Right lung (tissue), 2 donors: ENCODE measurements at regions not wholly inside any gene's neighbourhood (a gene's known extent, or its start where the extent isn't known, plus 50 kb on each side); places are given as distances from the start of the nearest gene placed in this dataset.
"Not testable (repeated sequence)": the region's sequence is repeated elsewhere in the genome, so short reads cannot be mapped to it uniquely, and the experiment has no call there.

ENCODE experiments used
- DNase-seq, 2 donors: peaks; one replicate each; pipeline ENCODE4 v3.0.0-alpha.2; 2013

DNA sequence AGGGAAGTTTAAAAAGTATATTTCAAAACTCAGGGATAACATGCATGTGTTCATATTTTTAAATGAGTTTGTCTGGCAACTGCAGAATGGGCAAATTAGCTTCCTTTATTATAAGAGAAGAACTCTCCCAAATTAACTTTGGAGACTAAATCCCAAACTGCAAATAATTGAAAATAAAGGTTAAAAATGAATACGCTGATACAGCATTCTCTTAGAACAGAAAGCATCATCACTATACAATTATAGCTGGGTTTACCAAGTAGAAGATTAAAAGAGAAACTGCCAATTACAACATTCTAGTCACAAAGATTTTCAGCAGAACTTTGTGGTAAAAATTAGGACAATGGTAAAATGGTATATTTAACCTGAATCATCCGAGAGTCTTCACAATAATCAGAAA, 73.3 kb downstream of the OLFM4 start:
- DNase-seq = no peak

DNA sequence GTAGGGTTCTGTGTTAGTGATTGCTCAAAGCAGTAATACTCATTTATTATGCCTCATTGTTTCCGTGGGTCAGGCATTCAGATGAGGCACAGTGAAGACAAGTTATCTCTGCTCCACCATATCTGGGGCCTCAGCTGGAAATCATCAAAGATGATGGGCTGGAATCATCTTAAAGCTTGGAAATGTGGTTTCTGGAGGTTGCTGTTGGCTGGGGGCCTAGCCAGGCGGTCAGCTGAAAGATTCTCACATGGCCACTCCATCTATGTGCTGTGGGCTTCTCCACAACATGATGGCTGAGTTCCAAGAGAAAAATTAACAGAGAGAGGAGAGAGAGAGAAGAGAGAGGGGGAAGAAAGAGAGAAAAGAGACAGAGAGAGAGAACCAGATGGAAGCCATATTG, 75.5 kb downstream of the OLFM4 start:
- DNase-seq = no peak

DNA sequence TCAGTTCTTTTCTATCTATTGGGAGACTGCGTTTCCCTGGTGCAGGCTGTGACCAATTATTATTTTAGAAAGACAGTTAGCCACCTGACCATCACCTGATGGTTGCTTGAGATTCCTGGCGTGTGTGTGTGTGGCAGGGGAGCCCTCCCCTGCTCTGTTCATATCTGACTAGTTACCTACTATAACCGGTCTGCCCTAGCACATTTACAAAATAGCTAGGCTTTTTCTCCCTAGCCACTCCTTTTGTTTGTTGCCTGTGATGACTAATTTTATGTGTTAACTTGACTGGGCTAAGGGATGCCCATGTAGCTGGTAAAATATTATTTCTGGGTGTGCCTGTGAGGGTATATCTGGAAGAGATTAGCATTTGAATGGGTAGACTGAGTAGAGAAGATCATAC, 76.9 kb downstream of the OLFM4 start:
- no peak for DNase-seq

DNA sequence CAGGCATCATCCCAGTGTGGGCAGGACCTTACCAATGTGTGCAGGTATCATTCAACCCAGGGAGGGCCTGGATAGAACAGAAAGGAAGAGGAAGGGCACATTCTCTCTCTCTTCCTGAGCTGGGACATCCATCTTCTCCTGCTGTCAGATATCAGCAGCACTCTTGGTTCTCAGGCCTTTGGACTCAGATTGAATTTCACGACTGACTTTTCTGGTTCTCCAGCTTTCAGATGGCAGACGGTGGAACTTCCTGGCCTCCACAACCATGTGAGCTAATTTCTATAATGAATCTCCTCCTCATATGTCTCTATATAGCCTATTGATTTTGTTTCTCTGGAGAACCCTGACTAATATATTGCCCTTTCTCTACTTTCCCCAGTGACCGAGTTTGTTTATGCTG, 77.3 kb downstream of the OLFM4 start:
- no peak for DNase-seq

DNA sequence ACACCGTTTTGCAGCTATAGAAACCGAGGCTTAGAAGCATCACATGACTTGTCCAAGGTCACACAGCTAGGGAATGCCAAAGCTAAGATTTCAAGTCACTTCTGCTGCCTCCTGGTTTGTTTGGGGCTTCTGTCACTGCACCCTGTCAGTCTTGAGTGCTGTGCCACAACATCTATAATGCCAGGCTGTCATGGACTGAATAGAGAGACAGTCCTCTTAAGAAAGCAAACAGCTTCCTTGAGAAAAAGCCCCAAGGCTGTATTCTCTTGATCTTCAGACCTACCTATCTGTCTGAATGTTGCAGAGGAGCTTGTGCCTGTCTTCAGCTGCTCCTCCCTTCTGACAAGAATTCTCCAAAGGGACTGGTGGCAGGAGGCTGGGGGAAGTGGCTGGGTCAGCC, 81.6 kb downstream of the OLFM4 start:
- DNase-seq = no peak

DNA sequence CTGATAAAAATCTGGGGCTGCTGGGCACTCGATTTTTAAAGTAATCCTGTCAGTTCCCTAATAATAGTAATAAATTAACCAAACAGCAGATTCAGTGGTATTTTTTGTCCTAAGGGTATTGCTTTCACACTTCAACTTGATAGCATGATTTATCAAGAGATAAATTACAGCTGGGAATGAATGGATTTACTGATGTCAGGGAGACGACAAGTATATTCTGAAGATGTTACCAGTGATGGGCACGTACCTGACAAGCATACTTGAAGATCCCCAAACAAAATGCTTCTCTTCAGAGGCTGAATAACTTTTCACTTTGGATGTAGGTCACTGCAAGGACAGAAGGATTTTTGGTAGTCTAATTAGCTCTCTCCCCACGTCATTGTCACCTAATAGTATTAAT, 82.0 kb downstream of the OLFM4 start:
- DNase-seq = no peak

DNA sequence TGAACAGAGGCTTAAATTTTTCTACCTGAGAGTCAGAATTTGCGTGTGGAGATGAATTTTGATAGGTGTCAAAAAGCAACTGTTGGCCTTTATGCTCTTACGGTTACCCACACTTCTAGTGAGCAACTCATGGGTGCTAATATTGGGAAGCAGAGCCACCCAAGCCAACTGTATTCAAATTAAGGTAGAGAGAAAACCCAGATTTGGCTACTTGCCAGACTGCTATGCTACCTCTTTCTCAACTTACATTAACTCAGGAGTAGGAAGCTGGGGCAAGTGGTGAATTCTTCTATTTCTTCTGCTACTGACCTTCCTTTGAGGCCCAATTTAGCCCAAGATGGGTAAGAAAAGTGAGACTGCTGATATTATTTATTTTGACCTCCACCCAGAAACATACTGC, 83.9 kb downstream of the OLFM4 start:
- DNase-seq = no peak

DNA sequence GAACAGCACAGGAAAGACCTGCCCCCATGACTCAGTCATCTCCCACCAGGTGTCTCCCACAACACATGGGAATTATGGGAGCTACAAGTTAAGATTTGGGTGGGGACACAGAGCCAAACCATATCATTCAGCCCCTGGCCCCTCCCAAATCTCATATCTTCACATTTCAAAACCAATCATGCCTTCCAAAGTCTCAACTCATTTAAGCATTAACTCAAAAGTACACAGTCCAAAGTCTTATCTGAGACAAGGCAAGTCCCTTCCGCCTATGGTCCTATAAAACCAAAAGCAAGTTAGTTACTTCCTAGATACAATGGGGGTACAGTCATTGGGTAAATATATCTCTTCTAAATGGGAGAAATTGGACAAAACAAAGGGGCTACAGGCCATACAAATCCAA, 88.4 kb downstream of the OLFM4 start:
- DNase-seq = not testable (repeated sequence)

DNA sequence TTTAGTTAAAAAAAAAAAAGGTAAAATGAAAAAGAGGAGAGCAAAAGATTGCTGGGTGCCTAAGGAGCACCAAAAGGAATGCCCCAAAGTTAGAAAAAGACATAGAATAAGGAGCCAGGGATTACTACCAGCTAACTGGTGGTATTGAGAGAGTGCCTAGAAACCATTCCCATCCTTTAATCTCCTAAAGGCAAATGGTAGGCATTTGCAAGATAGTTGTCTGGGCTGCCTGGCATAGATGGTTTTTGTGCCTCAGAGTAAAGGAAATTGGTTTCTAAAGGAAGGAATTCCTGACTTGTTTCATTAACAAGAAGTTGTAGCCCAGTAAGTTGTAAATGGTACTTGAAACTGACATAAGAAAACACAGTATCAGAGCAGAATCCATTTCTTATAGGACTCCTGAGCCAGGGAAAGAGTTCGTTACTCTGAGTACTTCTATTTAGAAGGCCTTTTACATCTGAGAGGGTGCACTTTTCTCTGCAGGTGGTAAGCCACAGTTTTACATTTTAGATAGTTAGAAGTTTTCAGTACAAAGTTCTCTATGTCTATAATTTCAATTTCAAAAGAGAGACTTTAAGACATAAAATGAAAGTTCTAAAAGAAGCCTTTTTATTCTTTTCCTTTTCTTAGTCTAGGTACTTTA, 92.6 kb downstream of the OLFM4 start:
- DNase-seq = no peak

DNA sequence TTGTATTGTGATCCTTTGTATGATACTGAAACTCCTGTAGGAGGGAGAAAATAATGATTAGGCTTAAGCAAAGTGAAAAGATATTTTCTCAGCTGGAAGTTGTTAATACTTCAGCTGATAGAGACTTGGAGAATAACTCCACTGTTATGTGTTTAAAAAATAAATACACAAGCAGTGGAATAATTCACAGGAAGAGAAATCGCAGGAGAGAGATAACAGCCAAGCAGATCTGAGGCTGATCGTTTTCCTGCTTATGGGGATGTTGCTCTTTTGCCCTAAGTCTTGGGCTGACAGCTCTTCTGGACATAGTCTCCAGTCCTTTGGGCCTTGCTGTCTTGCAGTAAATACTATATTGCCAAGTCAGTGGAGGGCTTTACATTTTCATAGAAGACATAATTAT, 93.3 kb downstream of the OLFM4 start:
- DNase-seq = no peak

DNA sequence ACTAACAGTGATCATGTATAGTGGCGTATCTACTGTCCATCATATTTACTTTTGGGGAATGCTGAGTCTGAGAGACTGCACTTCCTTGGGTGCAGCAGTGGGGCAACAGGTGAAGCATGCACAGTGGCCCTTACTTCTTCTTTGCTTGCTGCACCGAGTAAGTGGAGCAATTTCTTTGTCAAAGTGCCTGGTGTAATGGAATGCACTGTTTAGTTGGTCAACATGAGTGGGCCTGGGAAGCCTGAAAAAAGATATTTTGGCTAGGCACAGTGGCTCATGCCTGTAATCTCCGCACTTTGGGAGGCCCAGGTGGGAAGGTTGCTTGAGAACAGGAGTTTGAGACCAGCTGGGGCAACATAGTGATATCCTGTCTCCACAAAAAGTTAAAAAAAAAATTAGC, 94.9 kb downstream of the OLFM4 start:
- no peak for DNase-seq

DNA sequence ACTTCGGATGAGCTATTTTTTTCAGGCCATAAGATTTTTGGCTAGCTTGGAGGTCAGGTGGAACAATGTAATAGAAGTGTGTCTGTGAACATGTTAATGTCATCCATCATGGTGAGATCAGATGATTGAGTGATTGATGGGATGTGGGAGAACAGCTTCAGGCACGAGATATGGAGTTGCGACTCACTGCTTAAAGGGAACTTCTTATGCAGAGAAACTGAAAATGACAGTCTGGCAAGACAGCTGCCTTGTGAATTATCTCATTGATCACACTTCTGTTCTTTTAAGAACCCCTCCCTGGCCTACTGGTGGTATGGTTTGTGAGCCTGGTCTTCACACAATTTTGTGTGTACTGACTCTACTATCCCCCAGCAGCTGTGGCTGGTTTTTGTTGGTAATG, 96.0 kb downstream of the OLFM4 start:
- DNase-seq = no peak

DNA sequence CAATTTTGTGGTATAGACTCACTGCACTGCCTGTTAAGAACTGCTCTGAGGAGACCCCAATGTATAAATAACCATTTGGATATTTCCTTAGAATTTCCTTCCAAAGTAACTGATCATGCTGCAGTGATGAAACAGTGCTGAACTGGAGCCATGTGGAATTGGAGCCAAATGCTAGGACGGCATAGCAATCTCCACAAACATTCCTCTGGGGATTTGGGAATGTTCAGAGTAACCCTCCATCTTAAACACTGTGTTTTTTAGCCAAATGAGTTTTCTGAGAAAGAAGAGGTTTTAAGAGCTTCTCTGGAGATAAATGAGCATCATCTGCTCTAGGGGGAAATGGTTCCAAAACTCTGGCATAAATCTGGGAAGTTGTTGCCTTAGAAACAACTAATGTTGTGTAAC, 98.2 kb downstream of the OLFM4 start:
- DNase-seq = peak; percentile 67 to 70

DNA sequence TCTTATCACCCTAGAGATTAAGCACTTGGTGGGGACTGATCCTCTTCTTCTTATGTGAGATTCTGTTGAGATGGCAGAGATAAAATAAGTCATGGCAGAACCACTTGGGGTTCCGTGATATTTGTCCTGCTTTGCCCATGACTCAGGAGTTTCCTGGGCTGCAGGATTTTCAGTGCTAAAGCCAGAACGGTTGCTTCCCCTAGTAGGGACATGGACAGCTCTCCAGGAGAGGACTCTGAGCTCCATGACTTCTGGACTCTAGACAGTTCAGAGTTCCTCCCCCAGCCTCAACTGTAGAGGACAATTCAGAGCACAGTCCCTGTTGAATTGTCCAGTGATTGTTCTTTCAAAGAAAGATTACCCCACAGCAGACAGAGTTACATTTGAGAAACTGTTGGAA, 98.8 kb downstream of the OLFM4 start:
- no peak for DNase-seq

DNA sequence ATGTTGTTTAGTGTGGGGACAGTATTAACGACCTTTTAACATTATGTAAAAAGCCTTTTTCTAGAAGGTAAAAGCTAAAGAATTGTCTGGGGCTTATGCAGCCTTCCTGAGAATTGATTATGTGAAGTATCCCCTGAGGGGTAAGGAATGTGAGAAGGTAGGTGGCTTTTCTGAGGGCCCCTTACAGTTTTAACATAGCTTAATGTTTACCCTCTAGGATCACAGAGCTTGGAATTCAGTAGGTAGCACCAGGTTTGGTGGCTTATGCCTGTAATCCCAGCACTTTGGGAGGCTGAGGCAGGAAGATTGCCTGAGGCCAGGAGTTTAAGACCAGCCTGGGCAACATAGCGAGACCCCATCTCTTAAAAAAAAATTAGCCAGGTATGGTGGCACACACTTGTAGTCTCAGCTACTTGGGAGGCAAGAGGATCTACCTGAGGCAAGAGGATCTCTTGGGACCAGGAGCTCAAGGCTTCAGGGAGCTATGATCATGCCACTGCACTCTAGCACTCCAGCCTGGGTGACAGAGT, 101.3 kb downstream of the OLFM4 start:
- DNase-seq = no peak

DNA sequence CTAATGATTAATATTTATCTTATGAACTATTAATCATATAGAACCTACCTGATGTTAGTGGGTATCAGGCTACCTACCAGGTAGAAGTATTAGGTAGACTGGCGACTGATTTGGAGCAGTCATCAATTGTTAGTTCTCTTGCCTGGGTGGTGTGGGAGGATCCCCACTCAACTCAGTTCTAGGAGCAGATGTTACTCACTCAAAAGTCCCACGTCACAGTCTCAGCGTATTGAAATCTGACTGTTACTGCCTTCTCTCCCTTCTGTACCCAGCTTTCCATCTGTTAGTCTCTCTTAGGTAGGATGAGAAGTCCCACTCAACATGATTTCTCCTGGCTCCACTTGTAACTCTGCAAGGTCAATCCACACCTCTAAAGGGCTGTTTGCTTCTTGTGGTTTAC, 102.7 kb downstream of the OLFM4 start:
- no peak for DNase-seq

DNA sequence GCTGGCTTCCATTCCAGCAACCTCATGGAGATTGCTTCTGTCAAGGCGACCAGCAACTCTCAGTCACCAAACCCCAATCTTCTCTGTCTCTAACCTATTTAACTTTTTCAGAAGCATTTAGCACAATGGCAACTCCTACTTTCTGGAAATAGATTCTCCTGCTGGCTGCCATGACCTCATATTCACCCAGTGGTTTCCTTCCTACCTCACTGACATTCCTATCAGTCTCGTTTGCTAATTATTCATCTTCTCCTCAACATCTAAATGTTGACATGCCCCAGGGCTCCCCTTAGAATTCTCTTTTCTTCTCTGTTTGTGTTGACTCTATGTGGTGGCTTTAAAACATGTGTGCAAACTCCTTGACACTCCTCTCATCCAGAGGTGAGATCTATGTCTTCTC, 106.7 kb downstream of the OLFM4 start:
- no peak for DNase-seq

DNA sequence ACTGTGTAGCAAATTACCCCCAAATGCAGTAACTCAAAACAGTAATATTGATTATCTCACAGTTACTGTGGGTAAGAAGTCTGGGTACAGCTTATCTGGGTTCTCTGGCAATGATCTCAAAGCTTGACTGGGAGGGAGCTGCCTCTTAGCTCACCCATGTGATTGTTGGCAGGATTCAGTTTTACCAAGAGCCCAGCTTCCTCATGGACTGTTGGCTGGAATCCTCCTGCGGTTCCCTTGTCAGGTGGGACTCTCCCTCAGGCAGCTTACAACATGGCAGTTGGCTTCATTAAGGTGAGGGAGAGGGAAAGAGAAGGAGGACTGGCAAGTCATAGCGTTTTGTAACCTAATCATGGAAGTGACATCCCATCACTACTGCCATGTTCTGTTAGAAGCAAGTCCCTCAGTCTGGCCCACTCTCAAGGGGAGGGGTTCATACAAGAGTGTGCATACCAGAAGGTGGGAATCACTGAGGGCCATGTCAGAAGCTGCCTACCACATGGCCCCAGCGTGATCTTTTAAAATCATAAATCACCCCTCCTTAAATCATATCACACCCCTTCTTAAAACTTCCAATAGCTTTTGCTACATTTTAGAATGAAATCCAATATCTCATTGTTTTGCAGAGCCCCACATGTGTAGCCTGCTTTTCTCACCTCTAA, 108.1 kb downstream of the OLFM4 start:
- no peak for DNase-seq

DNA sequence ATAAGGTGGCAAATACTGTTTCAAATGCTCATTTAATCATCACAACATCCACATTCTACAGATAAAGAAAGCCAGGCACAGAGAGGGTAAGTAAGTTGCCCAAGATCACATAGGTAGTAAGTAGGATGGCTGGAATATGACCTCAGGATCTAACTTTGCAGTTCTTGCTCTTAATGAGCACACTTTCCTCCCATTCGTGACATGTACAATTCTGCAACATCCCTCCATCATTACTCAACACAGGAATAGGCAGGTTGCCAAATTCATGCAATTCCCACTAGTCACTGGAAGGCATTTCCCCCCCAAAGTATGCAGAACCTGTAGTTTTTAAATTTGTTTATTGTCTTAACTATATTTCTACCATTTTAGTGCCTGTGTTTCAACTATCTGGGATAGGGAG, 109.2 kb downstream of the OLFM4 start:
- peak; percentile 31 to 53 for DNase-seq

DNA sequence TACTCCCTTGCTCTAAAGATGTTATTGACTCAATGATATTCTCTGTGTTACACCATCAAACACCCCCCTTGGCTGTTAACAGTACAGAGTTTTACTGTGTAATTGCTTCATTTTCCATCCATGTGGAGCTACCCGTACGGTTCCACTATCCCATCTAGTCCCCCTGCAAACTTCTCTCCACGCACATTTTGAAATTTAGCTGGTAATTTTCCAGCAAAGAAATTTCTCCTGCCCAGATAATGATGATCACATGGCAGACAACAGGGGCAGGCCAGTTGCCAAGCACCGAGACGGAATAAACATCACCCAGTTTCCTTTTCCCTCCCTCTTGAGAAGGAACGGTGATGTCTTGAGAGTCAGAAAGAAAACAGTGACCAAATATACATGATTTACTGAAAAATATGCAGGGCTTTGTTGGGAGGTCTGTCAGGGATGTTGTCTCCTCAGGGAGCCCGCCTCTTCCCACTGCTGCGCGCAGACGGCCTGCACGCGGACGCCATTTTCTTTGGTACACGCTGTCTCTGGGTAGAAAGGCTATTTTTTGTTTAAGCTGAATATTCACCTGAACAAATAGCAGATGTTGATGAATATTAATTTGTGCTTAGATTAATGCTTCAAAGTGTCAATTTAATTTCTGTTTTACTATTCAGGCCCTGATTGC, 109.9 kb downstream of the OLFM4 start:
- DNase-seq = peak; percentile 42 to 58

DNA sequence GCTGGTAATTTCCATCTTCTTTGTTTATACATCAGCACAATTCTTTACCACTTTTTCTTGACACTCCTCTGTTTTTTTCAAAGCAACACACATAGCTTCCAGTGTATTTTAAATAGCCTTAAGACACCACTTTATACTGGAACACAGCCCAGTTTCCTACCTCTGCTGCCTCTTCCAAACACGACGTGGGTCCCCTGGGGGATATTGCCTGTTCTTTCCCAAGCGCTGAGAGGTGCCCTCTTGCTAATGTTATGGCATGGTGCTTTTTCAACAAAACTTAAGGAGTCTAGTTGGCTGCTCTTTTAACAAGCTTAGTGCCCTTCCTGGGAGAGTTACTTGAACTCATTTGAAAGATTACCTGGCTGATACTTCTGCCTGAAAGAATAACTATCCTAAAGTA, 112.7 kb downstream of the OLFM4 start:
- no peak for DNase-seq

DNA sequence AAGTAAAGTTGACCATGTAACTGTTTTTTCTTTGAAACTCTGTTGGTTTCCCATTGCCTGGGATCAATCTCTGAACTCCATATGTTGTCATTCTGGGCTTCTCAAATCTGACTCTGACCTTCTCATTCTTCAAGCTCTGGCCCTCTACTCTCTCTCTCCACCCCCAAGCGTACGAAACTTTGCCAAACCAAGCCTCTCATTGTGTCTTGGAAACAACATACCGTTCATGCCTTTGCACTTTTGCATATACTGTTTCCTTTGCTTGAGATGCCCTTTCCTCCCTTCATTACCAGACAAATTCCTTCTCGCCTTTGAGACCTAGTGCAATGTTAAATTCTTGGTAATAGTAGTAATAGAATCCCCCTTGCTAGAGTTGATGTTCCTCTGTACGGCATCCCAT, 113.7 kb downstream of the OLFM4 start:
- no peak for DNase-seq

DNA sequence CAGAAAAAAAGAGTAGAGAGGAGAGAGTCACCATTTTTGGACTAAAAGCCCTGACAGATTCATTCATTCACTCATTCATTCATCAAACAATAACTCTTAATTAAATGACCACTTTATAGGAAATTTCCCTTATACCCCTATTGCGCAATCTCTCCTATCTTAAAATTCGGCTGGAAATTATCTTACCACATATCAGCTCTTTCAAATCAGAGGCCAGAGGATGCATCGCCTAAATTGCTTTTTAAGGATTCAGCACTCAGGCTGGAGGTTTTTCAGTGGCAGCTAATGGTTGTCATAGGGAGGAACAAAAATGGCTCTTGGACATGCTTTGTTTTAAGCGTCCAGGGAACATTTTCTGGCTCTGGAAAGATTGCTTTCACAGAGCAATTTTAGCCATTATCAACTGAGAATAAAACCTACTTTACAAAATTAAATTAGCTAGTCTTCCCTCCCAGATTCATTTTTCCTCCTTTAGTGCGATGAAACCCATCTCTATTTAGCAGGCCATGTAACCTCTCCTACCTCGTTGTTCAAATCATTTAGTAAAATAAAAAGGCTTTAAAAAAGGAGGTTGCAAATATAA, 115.2 kb downstream of the OLFM4 start:
- DNase-seq = no peak
